DOHH2 (cell line): ENCODE measurements at regions not wholly inside any gene's neighbourhood (a gene's known extent, or its start where the extent isn't known, plus 50 kb on each side); places are given as distances from the start of the nearest gene placed in this dataset.

ENCODE experiments used
- EZH2phosphoT487 ChIP-seq: fragments of 200-600 bp; sonication (generic); IDR thresholded peaks from 2 replicates; pipeline ENCODE4 v1.6.1; 2017; ENCODE audit warnings: borderline replicate concordance, mild to moderate bottlenecking, antibody characterized with exemption, low read length, moderate library complexity, mixed read lengths
- TF ChIP-seq, protein P1 (sequence below): fragments of 200-600 bp; sonication (generic); IDR thresholded peaks from one replicate; pipeline ENCODE4 v1.5.1; 2014; ENCODE audit warnings: antibody characterized with exemption, mild to moderate bottlenecking, low read depth, low read length; ENCODE audit not compliant: poor library complexity, severe bottlenecking

DNA sequence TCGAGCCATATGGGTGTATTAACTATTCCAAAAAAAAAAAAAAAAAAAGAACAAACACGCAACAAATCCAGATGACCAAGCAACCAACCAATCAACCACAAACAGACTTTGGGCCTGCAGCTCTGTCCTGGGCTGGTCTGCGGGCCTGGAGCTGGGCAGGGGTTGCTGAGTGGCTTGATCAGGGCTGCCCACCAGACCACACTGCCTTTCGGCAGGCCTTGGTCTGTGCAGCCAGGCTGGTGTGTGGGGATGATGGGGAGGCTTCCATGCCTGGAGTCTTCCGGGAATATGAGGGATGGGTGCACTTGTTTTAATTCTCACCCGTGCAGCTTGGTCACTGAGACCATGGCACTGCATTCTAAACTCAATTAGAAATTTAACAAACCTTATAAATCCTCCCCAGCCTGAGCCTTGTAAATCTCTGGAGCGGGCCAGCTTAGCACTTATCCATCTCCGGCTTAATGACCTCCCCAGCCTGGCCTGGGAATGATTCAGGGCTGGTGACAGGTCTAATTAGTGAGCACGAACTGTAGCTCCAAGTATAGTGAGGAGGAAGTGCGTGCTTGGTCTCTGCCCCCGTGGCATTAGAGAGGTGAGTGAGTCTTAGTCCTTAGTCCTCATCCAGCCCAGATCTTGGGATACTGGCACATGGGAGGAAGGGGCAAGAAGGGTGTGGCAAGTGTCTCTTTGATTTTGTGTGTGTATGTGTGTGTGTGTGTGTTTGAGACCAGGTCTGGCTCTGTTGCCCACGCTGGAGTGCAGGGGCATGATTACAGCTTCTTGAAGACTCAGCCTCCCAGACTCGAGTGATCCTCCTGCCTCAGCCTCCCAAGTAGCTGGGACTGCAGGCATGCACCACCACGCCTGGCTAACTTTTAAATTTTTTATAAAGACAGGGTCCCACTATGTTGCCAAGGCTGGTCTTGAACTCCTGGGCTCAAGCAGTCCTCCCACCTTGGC lies 74.6 kb upstream of the CSF3R start:
- TF ChIP-seq, protein P1, sequence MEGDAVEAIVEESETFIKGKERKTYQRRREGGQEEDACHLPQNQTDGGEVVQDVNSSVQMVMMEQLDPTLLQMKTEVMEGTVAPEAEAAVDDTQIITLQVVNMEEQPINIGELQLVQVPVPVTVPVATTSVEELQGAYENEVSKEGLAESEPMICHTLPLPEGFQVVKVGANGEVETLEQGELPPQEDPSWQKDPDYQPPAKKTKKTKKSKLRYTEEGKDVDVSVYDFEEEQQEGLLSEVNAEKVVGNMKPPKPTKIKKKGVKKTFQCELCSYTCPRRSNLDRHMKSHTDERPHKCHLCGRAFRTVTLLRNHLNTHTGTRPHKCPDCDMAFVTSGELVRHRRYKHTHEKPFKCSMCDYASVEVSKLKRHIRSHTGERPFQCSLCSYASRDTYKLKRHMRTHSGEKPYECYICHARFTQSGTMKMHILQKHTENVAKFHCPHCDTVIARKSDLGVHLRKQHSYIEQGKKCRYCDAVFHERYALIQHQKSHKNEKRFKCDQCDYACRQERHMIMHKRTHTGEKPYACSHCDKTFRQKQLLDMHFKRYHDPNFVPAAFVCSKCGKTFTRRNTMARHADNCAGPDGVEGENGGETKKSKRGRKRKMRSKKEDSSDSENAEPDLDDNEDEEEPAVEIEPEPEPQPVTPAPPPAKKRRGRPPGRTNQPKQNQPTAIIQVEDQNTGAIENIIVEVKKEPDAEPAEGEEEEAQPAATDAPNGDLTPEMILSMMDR: no peak
- no peak for TF ChIP-seq EZH2phosphoT487
